Gastroesophageal sphincter (tissue), 3 donors: ENCODE measurements at regions not wholly inside any gene's neighbourhood (a gene's known extent, or its start where the extent isn't known, plus 50 kb on each side); places are given as distances from the start of the nearest gene placed in this dataset.

ENCODE experiments used
- POLR2A ChIP-seq, 2 donors: fragments of 450-650 bp; IDR thresholded peaks; one replicate each; pipeline ENCODE4 v1.6.1; 2017; ENCODE audit warnings: antibody characterized with exemption in 2 of 2, mild to moderate bottlenecking in 2 of 2, moderate library complexity in 1 of 2
- POLR2AphosphoS5 ChIP-seq: sonication (generic); formaldehyde crosslinking; IDR thresholded peaks from one replicate; pipeline ENCODE4 v1.6.1; 2017; ENCODE audit warnings: antibody characterized with exemption
- TF ChIP-seq, protein P1 (sequence below), 4 experiments: fragments of 200-600 bp in 2 of 4; fragments of 450-650 bp in 2 of 4; sonication (generic) in 1 of 4; IDR thresholded peaks; one replicate each; pipeline ENCODE4 v1.5.1; 2017 to 2019; ENCODE audit warnings: antibody characterized with exemption in 4 of 4, mild to moderate bottlenecking in 2 of 4, moderate library complexity in 2 of 4

DNA sequence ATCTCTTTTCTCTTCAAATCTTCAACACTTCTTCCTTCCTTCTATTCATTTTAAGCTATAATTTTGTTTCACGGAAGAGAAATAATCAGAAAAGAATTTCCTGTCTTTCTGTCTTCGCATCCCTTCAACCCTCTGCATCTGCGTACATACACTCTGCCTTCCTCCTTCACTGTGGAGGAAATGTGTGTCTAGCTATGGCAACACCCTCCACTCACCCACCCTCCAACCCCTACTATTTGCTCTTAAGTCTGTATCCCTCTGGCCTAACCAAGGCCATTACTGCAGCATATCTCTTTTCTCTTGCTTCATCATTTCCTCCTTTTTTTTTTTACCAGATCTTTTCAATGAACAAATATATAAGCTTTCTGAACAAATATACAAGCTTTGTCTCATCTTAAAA lies 105.7 kb upstream of the NUDT12 start:
- TF ChIP-seq, protein P1, sequence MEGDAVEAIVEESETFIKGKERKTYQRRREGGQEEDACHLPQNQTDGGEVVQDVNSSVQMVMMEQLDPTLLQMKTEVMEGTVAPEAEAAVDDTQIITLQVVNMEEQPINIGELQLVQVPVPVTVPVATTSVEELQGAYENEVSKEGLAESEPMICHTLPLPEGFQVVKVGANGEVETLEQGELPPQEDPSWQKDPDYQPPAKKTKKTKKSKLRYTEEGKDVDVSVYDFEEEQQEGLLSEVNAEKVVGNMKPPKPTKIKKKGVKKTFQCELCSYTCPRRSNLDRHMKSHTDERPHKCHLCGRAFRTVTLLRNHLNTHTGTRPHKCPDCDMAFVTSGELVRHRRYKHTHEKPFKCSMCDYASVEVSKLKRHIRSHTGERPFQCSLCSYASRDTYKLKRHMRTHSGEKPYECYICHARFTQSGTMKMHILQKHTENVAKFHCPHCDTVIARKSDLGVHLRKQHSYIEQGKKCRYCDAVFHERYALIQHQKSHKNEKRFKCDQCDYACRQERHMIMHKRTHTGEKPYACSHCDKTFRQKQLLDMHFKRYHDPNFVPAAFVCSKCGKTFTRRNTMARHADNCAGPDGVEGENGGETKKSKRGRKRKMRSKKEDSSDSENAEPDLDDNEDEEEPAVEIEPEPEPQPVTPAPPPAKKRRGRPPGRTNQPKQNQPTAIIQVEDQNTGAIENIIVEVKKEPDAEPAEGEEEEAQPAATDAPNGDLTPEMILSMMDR (IDR thresholded peaks at IDR 0.05), result no peak
- TF ChIP-seq POLR2A (IDR thresholded peaks at IDR 0.05) (no peak), POLR2AphosphoS5 (no peak)
